DOHH2 (cell line): ENCODE measurements at regions not wholly inside any gene's neighbourhood (a gene's known extent, or its start where the extent isn't known, plus 50 kb on each side); places are given as distances from the start of the nearest gene placed in this dataset.

Experiments used
- H3F3A ChIP-seq: fragments of 200-600 bp; sonication (generic), shearing (Covaris generic); 2 replicates; pipeline ENCODE4 v1.6.0; 2016; ENCODE audit warnings: antibody characterized with exemption, mild to moderate bottlenecking; ENCODE audit not compliant: control insufficient read depth, insufficient read depth
- H3K27ac ChIP-seq: fragments of 200-600 bp; sonication (generic); 2 replicates; pipeline ENCODE4 v1.5.1; 2014; ENCODE audit warnings: low read depth, mild to moderate bottlenecking, low read length, moderate library complexity
- H3K27me3 ChIP-seq: fragments of 200-600 bp; sonication (generic); 2 replicates; pipeline ENCODE4 v1.6.1; 2014; ENCODE audit warnings: mild to moderate bottlenecking, low read length, mixed read lengths; ENCODE audit not compliant: control insufficient read depth
- H3K36me3 ChIP-seq: fragments of 200-600 bp; sonication (generic); 2 replicates; pipeline ENCODE4 v1.6.1; 2014; ENCODE audit warnings: mild to moderate bottlenecking, low read length, moderate library complexity, mixed read lengths; ENCODE audit not compliant: control insufficient read depth
- H3K4me1 ChIP-seq: fragments of 200-600 bp; sonication (generic); 2 replicates; pipeline ENCODE4 v1.6.1; 2014; ENCODE audit warnings: mild to moderate bottlenecking, low read length, mixed read lengths; ENCODE audit not compliant: control insufficient read depth
- H3K4me2 ChIP-seq: fragments of 200-600 bp; sonication (generic); 2 replicates; pipeline ENCODE4 v1.6.0; 2014; ENCODE audit warnings: mild to moderate bottlenecking, low read length, moderate library complexity
- H3K4me3 ChIP-seq: fragments of 200-600 bp; sonication (generic); 2 replicates; pipeline ENCODE4 v1.5.1; 2014; ENCODE audit warnings: mild to moderate bottlenecking, low read length, mixed read lengths
- H3K79me2 ChIP-seq: fragments of 200-600 bp; sonication (generic); 2 replicates; pipeline ENCODE4 v1.6.1; 2014; ENCODE audit warnings: mild to moderate bottlenecking, low read length, mixed read lengths; ENCODE audit not compliant: control insufficient read depth
- H3K9me2 ChIP-seq: fragments of 200-600 bp; sonication (generic); replicated peaks from 2 replicates; pipeline ENCODE4 v1.6.1; 2014; ENCODE audit warnings: mild to moderate bottlenecking, low read length, mixed read lengths; ENCODE audit not compliant: control insufficient read depth
- H3K9me3 ChIP-seq: fragments of 200-600 bp; sonication (generic); 2 replicates; pipeline ENCODE4 v1.6.1; 2014; ENCODE audit warnings: antibody characterized with exemption, low read length, mixed read lengths; ENCODE audit not compliant: control insufficient read depth, insufficient read depth
- H4K20me1 ChIP-seq: fragments of 200-600 bp; sonication (generic); 2 replicates; pipeline ENCODE4 v1.6.0; 2014; ENCODE audit warnings: low read depth, mild to moderate bottlenecking, antibody characterized with exemption, low read length, moderate library complexity; ENCODE audit not compliant: control insufficient read depth, insufficient read depth
- CTCF ChIP-seq: fragments of 200-600 bp; sonication (generic); IDR thresholded peaks from one replicate; pipeline ENCODE4 v1.5.1; 2014; ENCODE audit warnings: antibody characterized with exemption, mild to moderate bottlenecking, low read depth, low read length; ENCODE audit not compliant: poor library complexity, severe bottlenecking
- EZH2phosphoT487 ChIP-seq: fragments of 200-600 bp; sonication (generic); IDR thresholded peaks from 2 replicates; pipeline ENCODE4 v1.6.1; 2017; ENCODE audit warnings: borderline replicate concordance, mild to moderate bottlenecking, antibody characterized with exemption, low read length, moderate library complexity, mixed read lengths

DNA sequence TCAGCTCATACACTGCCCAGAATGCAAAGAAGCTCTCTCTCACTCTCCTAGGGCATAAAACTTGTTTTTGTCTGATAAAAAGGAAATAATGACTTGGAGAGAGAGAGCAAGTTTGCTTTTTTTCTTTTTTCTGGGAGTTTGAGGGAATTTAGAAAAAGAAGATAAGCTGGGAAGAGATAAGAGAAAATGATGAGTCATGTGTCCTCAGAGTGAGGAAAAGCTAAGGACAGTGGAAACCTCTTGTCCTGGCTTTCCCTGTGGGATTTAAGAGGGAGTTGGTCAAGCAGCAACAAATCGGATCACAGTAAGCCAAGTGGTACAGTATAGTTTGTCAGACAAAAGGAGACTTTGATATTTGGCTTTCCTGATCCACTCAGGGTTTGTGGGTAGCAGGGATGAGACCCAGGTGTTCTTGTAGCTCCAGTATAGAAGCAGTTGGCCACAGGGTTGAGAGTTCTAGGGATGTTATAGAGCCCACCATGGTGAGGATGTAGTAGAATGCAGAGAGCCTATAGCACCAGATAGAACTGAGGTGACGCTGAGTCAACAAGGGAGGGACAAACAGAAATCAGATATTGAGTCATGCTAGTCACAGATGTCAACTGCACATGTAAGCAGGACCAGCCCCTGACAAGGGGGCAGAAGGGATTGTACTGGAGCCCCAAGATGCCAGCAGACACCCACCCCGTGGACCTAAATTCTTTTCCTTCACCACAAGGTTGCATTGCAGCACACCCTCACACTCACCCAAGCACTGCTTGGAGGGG is 219.3 kb upstream of the TAC1 start:
- H3F3A ChIP-seq, result no peaks in the 10 kb centered on the region
- no peak overlapping the region for H3K27ac ChIP-seq
- no peak overlapping the region for H3K4me2 ChIP-seq
- no peaks in the 10 kb centered on the region for H3K9me2 ChIP-seq
- H3K36me3 ChIP-seq, result no peaks in the 10 kb centered on the region
- no peaks in the 10 kb centered on the region for H3K79me2 ChIP-seq
- H3K4me1 ChIP-seq, result no peaks in the 10 kb centered on the region
- H3K4me3 ChIP-seq, result no peak overlapping the region
- no peaks in the 10 kb centered on the region for H4K20me1 ChIP-seq
- H3K27me3 ChIP-seq, result 0 out of 2 replicates have a peak, but pooled peaks cover 3% of the 10 kb centered on the region
- H3K9me3 ChIP-seq, result no peaks in the 10 kb centered on the region
- TF ChIP-seq CTCF, result no peak

- H3K9me3 ChIP-seq, result no peaks in the 10 kb centered on the region
- H3K36me3 ChIP-seq, result no peaks in the 10 kb centered on the region
- no peaks in the 10 kb centered on the region for H3K4me1 ChIP-seq
- H3K9me2 ChIP-seq, result no peaks in the 10 kb centered on the region
- 0 out of 2 replicates have a peak, but pooled peaks cover 3% of the 10 kb centered on the region for H3K27me3 ChIP-seq
- no peaks in the 10 kb centered on the region for H3F3A ChIP-seq
- H3K4me3 ChIP-seq, result no peak overlapping the region
- H3K4me2 ChIP-seq, result no peak overlapping the region
- no peaks in the 10 kb centered on the region for H4K20me1 ChIP-seq
- TF ChIP-seq EZH2phosphoT487 (no peak), CTCF (no peak)
- H3K27ac ChIP-seq, result no peak overlapping the region
- H3K79me2 ChIP-seq, result no peaks in the 10 kb centered on the region
Observed at GRCh38 chr7:97513326-97513725, 218.6 kb upstream of the TAC1 start.

GRCh38 chr7:97541188-97541587 is 190.7 kb upstream of the TAC1 start:
- Histone ChIP-seq H4K20me1 (no peaks in the 10 kb centered on the region), H3K79me2 (no peaks in the 10 kb centered on the region), H3K4me3 (no peak overlapping the region), H3K27me3 (no peaks in the 10 kb centered on the region), H3K4me2 (no peak overlapping the region), H3K9me3 (peaks cover 7% of the 10 kb centered on the region; the same call in 1 of the 2 replicates), H3F3A (no peaks in the 10 kb centered on the region), H3K36me3 (no peaks in the 10 kb centered on the region), H3K9me2 (no peaks in the 10 kb centered on the region), H3K27ac (no peak overlapping the region), H3K4me1 (no peaks in the 10 kb centered on the region)
- TF ChIP-seq EZH2phosphoT487 (no peak), CTCF (no peak)
